Stimulated activated CD4-positive, alpha-beta T cell treated with anti-CD3 and anti-CD28 coated beads, Interleukin-4, amount 100 ng/mL, for 24 hours (primary cell): ENCODE measurements at regions not wholly inside any gene's neighbourhood (a gene's known extent, or its start where the extent isn't known, plus 50 kb on each side); places are given as distances from the start of the nearest gene placed in this dataset.

Experiments
- DNase-seq: peaks from one replicate; pipeline ENCODE4 v3.0.0-alpha.2; 2020

DNA sequence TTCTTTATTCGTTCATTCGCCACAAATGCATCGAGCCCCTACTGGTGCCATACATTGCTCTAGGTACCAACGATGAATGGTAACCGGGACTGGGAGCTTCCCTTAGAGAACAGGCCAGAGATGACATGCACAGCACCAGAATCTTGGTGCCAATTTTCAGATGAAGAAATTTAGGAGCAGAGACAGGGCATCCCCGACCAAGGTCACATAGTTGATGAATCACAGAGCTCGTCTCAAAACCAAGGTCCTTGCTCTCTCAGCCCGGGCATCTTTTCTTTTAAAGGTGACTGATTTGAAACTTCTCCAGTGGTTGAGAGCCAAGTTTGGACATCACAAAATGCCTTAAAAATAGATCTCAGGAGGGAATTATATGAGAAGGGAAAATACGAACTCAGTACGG lies 73.2 kb upstream of the C16orf82 start:
- no peak for DNase-seq

DNA sequence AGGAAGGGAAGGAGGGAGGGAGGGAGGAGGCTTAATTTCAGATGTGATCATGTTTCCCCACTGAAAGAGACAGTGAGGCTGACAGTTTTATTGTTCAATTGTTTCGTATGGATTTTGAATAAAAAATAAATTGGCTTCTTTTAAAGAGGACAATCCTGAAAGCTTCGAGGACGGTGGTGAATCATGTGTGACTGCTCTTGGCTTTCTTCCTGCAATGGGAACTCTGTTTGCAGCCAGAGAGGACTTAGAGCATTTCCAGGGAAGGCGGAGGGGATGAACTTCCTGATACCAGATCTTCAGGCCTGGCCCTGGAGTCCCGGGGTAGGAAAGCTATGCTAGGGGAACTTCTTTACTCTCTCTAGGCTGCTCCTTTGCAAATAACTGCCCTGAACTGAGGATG lies 72.8 kb upstream of the C16orf82 start:
- DNase-seq: no peak

DNA sequence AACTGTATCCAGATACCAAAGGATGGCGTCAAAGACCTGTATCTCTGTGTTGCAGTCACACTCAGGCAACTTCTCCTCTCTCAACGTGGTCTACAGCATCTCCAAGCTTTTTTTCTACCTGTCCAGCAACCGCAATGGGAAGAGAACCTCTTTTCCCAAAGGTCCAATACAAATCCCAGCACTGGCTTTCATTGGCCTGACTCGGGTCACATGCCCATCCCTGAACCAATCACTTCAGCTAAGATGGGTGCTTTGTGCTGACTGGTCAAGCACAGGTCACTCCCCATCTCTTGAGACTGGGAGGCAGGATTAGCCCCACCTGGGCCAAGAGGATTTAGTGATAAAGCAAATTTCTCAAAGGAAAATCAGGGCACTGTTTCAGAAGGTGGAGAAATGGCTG lies 71.2 kb upstream of the C16orf82 start:
- no peak for DNase-seq

DNA sequence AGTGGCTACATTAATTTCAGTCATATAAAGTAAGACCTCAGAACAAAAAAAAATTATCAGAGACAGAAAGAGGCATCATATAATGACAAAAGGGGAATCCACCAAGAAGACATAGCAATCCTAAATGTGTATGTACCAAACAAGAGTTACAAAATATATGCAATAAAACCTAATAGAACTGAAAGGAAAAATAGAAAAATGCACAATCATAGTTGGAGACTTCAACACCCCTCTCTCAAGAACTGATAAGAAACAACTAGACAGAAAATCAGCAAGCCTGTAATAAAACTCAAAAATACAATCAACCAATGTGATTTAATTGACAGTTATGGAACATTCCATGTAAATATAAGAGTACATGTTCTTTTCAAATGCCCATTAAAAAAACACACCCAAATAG lies 61.3 kb upstream of the C16orf82 start:
- no peak for DNase-seq
